K562 (cell line): ENCODE measurements at regions not wholly inside any gene's neighbourhood (a gene's known extent, or its start where the extent isn't known, plus 50 kb on each side); places are given as distances from the start of the nearest gene placed in this dataset.

Experiments
- ATAC-seq: fragments of 200-7000 bp; cut with Tn5 transposase; 3 replicates; pipeline ENCODE4 v1.9.1; 2020; ENCODE audit warnings: moderate library complexity
- BruUV-seq: library from RNA; stranded (reverse); fragments of 400-500 nt; replicated peaks from 2 replicates; lab custom pipeline; 2021; lab: Mats Ljungman, UMichigan
- CTCF ChIA-PET: fragments of 300-600 bp; formaldehyde crosslinking; extraction: SDS; loops from one replicate; lab custom pipeline; 2021; ENCODE audit warnings: low intra/inter-chr PET ratio; lab: Yijun Ruan, JAX
- POLR2A ChIA-PET: fragments of 300-600, 350-650 bp; sonication (Branson Sonifier 250); formaldehyde crosslinking; extraction: SDS; loops from one replicate; lab custom pipeline; 2021; ENCODE audit warnings: antibody characterized with exemption, inconsistent platforms; lab: Yijun Ruan, JAX
- DNase-seq, 4 experiments: peaks; one replicate each; pipeline versions ENCODE4 v3.0.0 to v3.0.0-alpha.2; 2011 to 2018; ENCODE audit warnings: low spot score in 3 of 4, mixed read lengths in 3 of 4; ENCODE audit errors: extremely low read depth in 1 of 4
- FAIRE-seq: peaks from 2 replicates; lab custom pipeline; 2011; peaks lifted over from hg19 to GRCh38; lab: Jason Lieb, UNC
- H2AFZ ChIP-seq: 2 replicates; pipeline ENCODE4 v1.6.0; 2011; ENCODE audit warnings: low read depth, low read length, control low read depth, inconsistent platforms
- H3K27ac ChIP-seq: fragments of 200-600 bp; 3 replicates; pipeline ENCODE4 v1.8.0; 2011; ENCODE audit warnings: low read depth, mild to moderate bottlenecking, control low read depth, inconsistent platforms, low read length, moderate library complexity, mixed read lengths; ENCODE audit errors: extremely low read depth
- H3K27me3 ChIP-seq, 2 experiments: fragments of 300-600 bp in 1 of 2; 2 replicates in 1 of 2; 3 replicates in 1 of 2; pipeline versions ENCODE4 v1.6.0 to v1.8.0; 2011; ENCODE audit warnings: inconsistent platforms in 2 of 2, low read length in 2 of 2, mild to moderate bottlenecking in 1 of 2, mixed read lengths in 1 of 2, moderate library complexity in 1 of 2; ENCODE audit not compliant: control insufficient read depth in 2 of 2, insufficient read depth in 2 of 2
- H3K36me3 ChIP-seq: fragments of 300-600 bp; 3 replicates; pipeline ENCODE4 v1.8.0; 2011; ENCODE audit warnings: mild to moderate bottlenecking, low read length, inconsistent platforms; ENCODE audit not compliant: control insufficient read depth, insufficient read depth
- H3K4me1 ChIP-seq, 2 experiments: fragments of 200-600 bp in 1 of 2; replicated peaks in 1 of 2; 2 replicates in 1 of 2; 3 replicates in 1 of 2; pipeline versions ENCODE4 v1.5.1 to v1.8.0; 2011; ENCODE audit warnings: inconsistent platforms in 2 of 2, low read length in 2 of 2, mild to moderate bottlenecking in 1 of 2, mixed read lengths in 1 of 2, moderate library complexity in 1 of 2; ENCODE audit not compliant: control insufficient read depth in 2 of 2, insufficient read depth in 2 of 2
- H3K4me2 ChIP-seq: 2 replicates; pipeline ENCODE4 v1.6.1; 2011; ENCODE audit warnings: low read length, control low read depth, inconsistent platforms, mixed read lengths; ENCODE audit not compliant: insufficient read depth
- H3K4me3 ChIP-seq: fragments of 200-600 bp; sonication (generic), shearing (Covaris generic); 2 replicates; pipeline ENCODE4 v1.5.1; 2016; ENCODE audit warnings: control low read depth, inconsistent platforms
- H3K79me2 ChIP-seq: fragments of 200-600 bp; 3 replicates; pipeline ENCODE4 v1.8.0; 2011; ENCODE audit warnings: low read length, inconsistent platforms; ENCODE audit not compliant: control insufficient read depth, insufficient read depth
- H3K9ac ChIP-seq, 2 experiments: 2 replicates each; pipeline versions ENCODE4 v1.6.0 to v1.6.1; 2011; ENCODE audit warnings: low read depth in 2 of 2, low read length in 2 of 2, control low read depth in 1 of 2, inconsistent platforms in 1 of 2, mild to moderate bottlenecking in 1 of 2, mixed read lengths in 1 of 2; ENCODE audit not compliant: insufficient read depth in 1 of 2
- H3K9me1 ChIP-seq: one replicate; pipeline ENCODE4 v1.6.0; 2011; ENCODE audit warnings: inconsistent platforms, mild to moderate bottlenecking, low read length, moderate library complexity; ENCODE audit not compliant: control insufficient read depth, insufficient read depth
- H3K9me3 ChIP-seq: replicated peaks from 2 replicates; pipeline ENCODE4 v1.5.1; 2011; ENCODE audit warnings: low read depth, low read length, inconsistent platforms; ENCODE audit not compliant: control insufficient read depth, insufficient read depth
- H4K20me1 ChIP-seq: replicated peaks from 2 replicates; pipeline ENCODE4 v1.6.1; 2011; ENCODE audit warnings: low read length, inconsistent platforms, mixed read lengths; ENCODE audit not compliant: control insufficient read depth, insufficient read depth
- ADNP ChIP-seq: fragments of 200-800 bp; sonication (Bioruptor generic); IDR thresholded peaks from 2 replicates; pipeline ENCODE4 v1.6.1; 2016; ENCODE audit warnings: missing genetic modification characterization, missing compliant biosample characterization
- DNMT1 ChIP-seq: fragments of 450-650 bp; IDR thresholded peaks from 2 replicates; pipeline ENCODE4 v1.6.1; 2016; ENCODE audit warnings: antibody characterized with exemption, mild to moderate bottlenecking
- HDAC2 ChIP-seq: fragments of 450-650 bp; IDR thresholded peaks from 2 replicates; pipeline ENCODE4 v1.6.1; 2016; ENCODE audit warnings: mild to moderate bottlenecking
- HDAC3 ChIP-seq: fragments of 450-650 bp; IDR thresholded peaks from 2 replicates; pipeline ENCODE4 v1.6.1; 2018; ENCODE audit warnings: borderline replicate concordance, mild to moderate bottlenecking, moderate library complexity; ENCODE audit not compliant: partially characterized antibody
- ILF3 ChIP-seq: fragments of 450-650 bp; IDR thresholded peaks from 2 replicates; pipeline ENCODE4 v1.6.1; 2018; ENCODE audit warnings: antibody characterized with exemption, mild to moderate bottlenecking, moderate library complexity, borderline replicate concordance
- LCOR ChIP-seq: sonication (generic); formaldehyde crosslinking; IDR thresholded peaks from 2 replicates; pipeline ENCODE4 v1.8.0; 2022; ENCODE audit warnings: mild to moderate bottlenecking, missing genetic modification reagents
- MAFF ChIP-seq: IDR thresholded peaks from 2 replicates; pipeline ENCODE4 v1.6.1; 2012; ENCODE audit warnings: low read length, improper control_type of control experiment
- MAFK ChIP-seq: IDR thresholded peaks from 2 replicates; pipeline ENCODE4 v1.6.1; 2011; ENCODE audit warnings: low read length, improper control_type of control experiment
- MCM7 ChIP-seq, 2 experiments: fragments of 450-650 bp; IDR thresholded peaks; 2 replicates each; pipeline ENCODE4 v1.6.1; 2016 to 2018
- NFE2 ChIP-seq: IDR thresholded peaks from 2 replicates; pipeline ENCODE4 v1.6.1; 2014; ENCODE audit warnings: antibody characterized with exemption, low read depth
- NFE2L1 ChIP-seq: fragments of 450-650 bp; IDR thresholded peaks from 2 replicates; pipeline ENCODE4 v1.6.1; 2016; ENCODE audit warnings: missing genetic modification characterization, low read depth, mild to moderate bottlenecking, missing compliant biosample characterization, moderate library complexity, borderline replicate concordance
- PCBP1 ChIP-seq: fragments of 200-400 bp; formaldehyde crosslinking; IDR thresholded peaks from 2 replicates; pipeline ENCODE4 v1.6.1; 2018; ENCODE audit warnings: mild to moderate bottlenecking, low read depth, low read length; ENCODE audit not compliant: poor library complexity, severe bottlenecking
- POLR2AphosphoS2 ChIP-seq: IDR thresholded peaks from 2 replicates; pipeline ENCODE4 v1.6.1; 2012; ENCODE audit warnings: low read length, improper control_type of control experiment
- SREBF1 ChIP-seq: fragments of 150-350 bp; IDR thresholded peaks from 2 replicates; pipeline ENCODE4 v1.6.1; 2014; ENCODE audit warnings: antibody characterized with exemption, low read depth, low read length, borderline replicate concordance
- ZBTB8A ChIP-seq: fragments of 450-650 bp; IDR thresholded peaks from 2 replicates; pipeline ENCODE4 v1.6.1; 2018; ENCODE audit warnings: mild to moderate bottlenecking, moderate library complexity; ENCODE audit not compliant: partially characterized antibody
- ZNF316 ChIP-seq: fragments of 450-650 bp; IDR thresholded peaks from 2 replicates; pipeline ENCODE4 v1.6.1; 2016
- WGBS: fragments of 100-300 bp; shearing (Covaris generic); methylation state at CpG from one replicate; pipeline ENCODE4 v1.1.6; 2016; ENCODE audit warnings: low coverage, mixed read lengths; ENCODE audit not compliant: insufficient coverage; ENCODE audit errors: missing lambda C conversion rate; 5-methylcytosine and 5-hydroxymethylcytosine counted together
- in situ Hi-C: fragments of 300-500 bp; cut with MboI; formaldehyde crosslinking; loops from 4 replicates; pipeline ENCODE4 v1.15.0; 2018; ENCODE audit warnings: inconsistent platforms, mixed read lengths
- intact Hi-C: fragments of 100-400 bp; cut with micrococcal nuclease; formaldehyde crosslinking; loops from 2 replicates; pipeline ENCODE4 v1.14.2; 2022
- TF ChIP-seq, protein P1 (sequence below): sonication (generic); formaldehyde crosslinking; IDR thresholded peaks from 2 replicates; pipeline ENCODE4 v1.8.0; 2022; ENCODE audit warnings: mild to moderate bottlenecking, missing genetic modification reagents
- TF ChIP-seq, protein P2 (sequence below): fragments of 250-450 bp; sonication (Bioruptor Pico); IDR thresholded peaks from 2 replicates; pipeline ENCODE4 v1.5.0; 2021
- TF ChIP-seq, protein P3 (sequence below): sonication (generic); formaldehyde crosslinking; IDR thresholded peaks from 2 replicates; pipeline ENCODE4 v1.8.1; 2023; ENCODE audit warnings: mild to moderate bottlenecking, missing genetic modification reagents
- TF ChIP-seq, protein P4 (sequence below): sonication (generic); formaldehyde crosslinking; IDR thresholded peaks from 2 replicates; pipeline ENCODE4 v1.8.0; 2023; ENCODE audit warnings: mild to moderate bottlenecking, missing genetic modification reagents

DNA sequence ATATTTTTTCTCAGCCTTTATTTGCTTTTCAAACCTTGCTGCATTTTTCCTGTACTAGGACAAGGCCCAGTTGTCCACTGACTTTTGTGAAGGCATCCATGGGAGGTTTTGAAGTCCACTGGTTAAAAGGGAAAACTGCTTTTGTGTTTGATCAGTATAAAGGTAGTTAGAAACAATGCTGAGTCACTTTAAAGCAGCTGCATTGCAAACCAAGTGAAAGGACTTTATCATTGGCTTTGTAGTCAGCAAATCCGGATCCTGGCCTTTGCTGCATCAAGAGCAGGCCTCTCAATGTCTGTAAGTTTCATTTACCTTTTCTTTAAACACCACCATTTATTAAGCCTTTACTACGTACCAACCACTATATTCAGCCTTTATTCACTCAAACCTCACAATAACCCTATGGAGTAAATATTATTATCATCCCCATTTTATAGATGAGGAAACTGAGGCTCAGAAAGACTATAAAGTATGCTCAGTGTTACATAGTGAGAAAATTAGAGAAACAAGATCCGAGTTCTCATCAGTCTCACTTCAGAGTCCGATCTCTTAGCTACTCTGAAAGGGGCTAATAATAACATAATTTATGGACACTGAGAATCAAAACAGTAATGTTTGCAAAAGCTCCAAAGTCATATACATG, 60.6 kb upstream of the HSD17B12 start:
- intact Hi-C loops (no loop called here), in situ Hi-C loops (no loop called here)
- Histone ChIP-seq H3K9me3 (no peaks in the 10 kb centered on the region), H3K27ac (no peak overlapping the region), H3K4me3 (no peak overlapping the region), H4K20me1 (no peaks in the 10 kb centered on the region), H3K36me3 (no peaks in the 10 kb centered on the region), H3K9ac (no peak overlapping the region), H3K9me1 (no peaks in the 10 kb centered on the region), H3K27me3 (no peaks in the 10 kb centered on the region), H2AFZ (no peak overlapping the region; the same call in 1 of the 2 replicates), H3K79me2 (no peaks in the 10 kb centered on the region), H3K4me1 (no peaks in the 10 kb centered on the region), H3K4me2 (no peak overlapping the region)
- DNase-seq (no peak), ATAC-seq (no peak), FAIRE-seq (no peak)
- 18% methylated on average over 4 of the region's 4 CpGs for WGBS
- ChIA-PET POLR2A (no interaction called here), CTCF (no interaction called here)
- no TSS peak for BruUV-seq
- TF ChIP-seq LCOR (CRISPR knock-in tag) = no peak
- TF ChIP-seq ADNP = peak; percentile 51; the same call in 1 of the 2 replicates
- no peak for TF ChIP-seq ILF3
- no peak for TF ChIP-seq DNMT1
- 0 out of 2 replicates have a peak, but pooled peaks have one; percentile 21 for TF ChIP-seq MAFK
- TF ChIP-seq ZBTB8A = no peak
- no peak for TF ChIP-seq PCBP1
- TF ChIP-seq POLR2AphosphoS2 = no peak
- TF ChIP-seq MCM7 (IDR thresholded peaks at IDR 0.05) = no peak
- TF ChIP-seq MAFF = peak; percentile 14; the same call in 1 of the 2 replicates
- TF ChIP-seq NFE2 = peak; percentile 36; the same call in 1 of the 2 replicates
- TF ChIP-seq HDAC3 = no peak
- TF ChIP-seq, protein P1, sequence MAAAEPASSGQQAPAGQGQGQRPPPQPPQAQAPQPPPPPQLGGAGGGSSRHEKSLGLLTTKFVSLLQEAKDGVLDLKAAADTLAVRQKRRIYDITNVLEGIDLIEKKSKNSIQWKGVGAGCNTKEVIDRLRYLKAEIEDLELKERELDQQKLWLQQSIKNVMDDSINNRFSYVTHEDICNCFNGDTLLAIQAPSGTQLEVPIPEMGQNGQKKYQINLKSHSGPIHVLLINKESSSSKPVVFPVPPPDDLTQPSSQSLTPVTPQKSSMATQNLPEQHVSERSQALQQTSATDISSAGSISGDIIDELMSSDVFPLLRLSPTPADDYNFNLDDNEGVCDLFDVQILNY (CRISPR knock-in tag) = no peak
- TF ChIP-seq SREBF1 = no peak
- TF ChIP-seq, protein P2, sequence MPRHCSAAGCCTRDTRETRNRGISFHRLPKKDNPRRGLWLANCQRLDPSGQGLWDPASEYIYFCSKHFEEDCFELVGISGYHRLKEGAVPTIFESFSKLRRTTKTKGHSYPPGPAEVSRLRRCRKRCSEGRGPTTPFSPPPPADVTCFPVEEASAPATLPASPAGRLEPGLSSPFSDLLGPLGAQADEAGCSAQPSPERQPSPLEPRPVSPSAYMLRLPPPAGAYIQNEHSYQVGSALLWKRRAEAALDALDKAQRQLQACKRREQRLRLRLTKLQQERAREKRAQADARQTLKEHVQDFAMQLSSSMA (CRISPR knock-in tag) = no peak
- TF ChIP-seq, protein P3, sequence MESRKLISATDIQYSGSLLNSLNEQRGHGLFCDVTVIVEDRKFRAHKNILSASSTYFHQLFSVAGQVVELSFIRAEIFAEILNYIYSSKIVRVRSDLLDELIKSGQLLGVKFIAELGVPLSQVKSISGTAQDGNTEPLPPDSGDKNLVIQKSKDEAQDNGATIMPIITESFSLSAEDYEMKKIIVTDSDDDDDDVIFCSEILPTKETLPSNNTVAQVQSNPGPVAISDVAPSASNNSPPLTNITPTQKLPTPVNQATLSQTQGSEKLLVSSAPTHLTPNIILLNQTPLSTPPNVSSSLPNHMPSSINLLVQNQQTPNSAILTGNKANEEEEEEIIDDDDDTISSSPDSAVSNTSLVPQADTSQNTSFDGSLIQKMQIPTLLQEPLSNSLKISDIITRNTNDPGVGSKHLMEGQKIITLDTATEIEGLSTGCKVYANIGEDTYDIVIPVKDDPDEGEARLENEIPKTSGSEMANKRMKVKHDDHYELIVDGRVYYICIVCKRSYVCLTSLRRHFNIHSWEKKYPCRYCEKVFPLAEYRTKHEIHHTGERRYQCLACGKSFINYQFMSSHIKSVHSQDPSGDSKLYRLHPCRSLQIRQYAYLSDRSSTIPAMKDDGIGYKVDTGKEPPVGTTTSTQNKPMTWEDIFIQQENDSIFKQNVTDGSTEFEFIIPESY (CRISPR knock-in tag) = no peak
- TF ChIP-seq, protein P4, sequence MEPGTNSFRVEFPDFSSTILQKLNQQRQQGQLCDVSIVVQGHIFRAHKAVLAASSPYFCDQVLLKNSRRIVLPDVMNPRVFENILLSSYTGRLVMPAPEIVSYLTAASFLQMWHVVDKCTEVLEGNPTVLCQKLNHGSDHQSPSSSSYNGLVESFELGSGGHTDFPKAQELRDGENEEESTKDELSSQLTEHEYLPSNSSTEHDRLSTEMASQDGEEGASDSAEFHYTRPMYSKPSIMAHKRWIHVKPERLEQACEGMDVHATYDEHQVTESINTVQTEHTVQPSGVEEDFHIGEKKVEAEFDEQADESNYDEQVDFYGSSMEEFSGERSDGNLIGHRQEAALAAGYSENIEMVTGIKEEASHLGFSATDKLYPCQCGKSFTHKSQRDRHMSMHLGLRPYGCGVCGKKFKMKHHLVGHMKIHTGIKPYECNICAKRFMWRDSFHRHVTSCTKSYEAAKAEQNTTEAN = no peak
- peak; percentile 36; the same call in 1 of the 2 replicates for TF ChIP-seq NFE2L1 (tag)
- no peak for TF ChIP-seq HDAC2
- TF ChIP-seq ZNF316 = peak; percentile 67
